H1 (cell line): ENCODE measurements at regions not wholly inside any gene's neighbourhood (a gene's known extent, or its start where the extent isn't known, plus 50 kb on each side); places are given as distances from the start of the nearest gene placed in this dataset.

Source experiments
- CTCF ChIA-PET: fragments of 300-600 bp; sonication (Branson Sonifier 250); formaldehyde crosslinking; loops from one replicate; lab custom pipeline; 2021; ENCODE audit not compliant: partially characterized antibody; lab: Charles Lee
- POLR2A ChIA-PET: fragments of 300-600 bp; sonication (Branson Sonifier 250); formaldehyde crosslinking; loops from one replicate; lab custom pipeline; 2021; ENCODE audit warnings: inconsistent platforms; ENCODE audit not compliant: partially characterized antibody; lab: Charles Lee
- DNase-seq, 2 experiments: peaks; one replicate each; pipeline versions ENCODE4 v3.0.0 to v3.0.0-alpha.2; 2010 to 2022; ENCODE audit warnings: low spot score in 2 of 2, low read depth in 1 of 2, mixed read lengths in 1 of 2
- FAIRE-seq: peaks from 2 replicates; lab custom pipeline; 2011; peaks lifted over from hg19 to GRCh38; lab: Jason Lieb, UNC
- H2AFZ ChIP-seq: 2 replicates; pipeline ENCODE4 v1.8.1; 2012; ENCODE audit warnings: low read length, inconsistent platforms
- H2AK5ac ChIP-seq: 2 replicates; pipeline ENCODE4 v1.6.1; 2013; ENCODE audit warnings: low read depth, low read length
- H2BK120ac ChIP-seq: replicated peaks from 2 replicates; pipeline ENCODE3; 2013; ENCODE audit warnings: low read depth, low read length, inconsistent platforms
- H2BK12ac ChIP-seq: 2 replicates; pipeline ENCODE4 v1.6.1; 2013; ENCODE audit warnings: low read depth, low read length
- H2BK15ac ChIP-seq: 2 replicates; pipeline ENCODE4 v1.6.1; 2013; ENCODE audit warnings: low read length
- H2BK20ac ChIP-seq: 2 replicates; pipeline ENCODE4 v1.6.1; 2013; ENCODE audit warnings: low read length
- H2BK5ac ChIP-seq: 2 replicates; pipeline ENCODE4 v1.6.1; 2013; ENCODE audit warnings: low read depth, low read length
- H3K14ac ChIP-seq: 2 replicates; pipeline ENCODE4 v1.6.1; 2013; ENCODE audit warnings: inconsistent platforms; ENCODE audit not compliant: insufficient read length
- H3K18ac ChIP-seq: 2 replicates; pipeline ENCODE4 v1.6.1; 2013; ENCODE audit warnings: low read length; ENCODE audit errors: extremely low read depth
- H3K23ac ChIP-seq: 2 replicates; pipeline ENCODE4 v1.6.1; 2013; ENCODE audit warnings: inconsistent platforms; ENCODE audit not compliant: insufficient read length
- H3K23me2 ChIP-seq: 2 replicates; pipeline ENCODE4 v1.6.1; 2013; ENCODE audit warnings: low read depth, low read length
- H3K27ac ChIP-seq: 2 replicates; pipeline ENCODE4 v1.6.1; 2011; ENCODE audit warnings: low read depth, low read length, inconsistent platforms
- H3K27me3 ChIP-seq, 4 experiments: replicated peaks in 1 of 4; 1 replicate in 1 of 4; 2 replicates in 3 of 4; pipeline versions ENCODE4 v1.6.1 to v1.8.1; 2011 to 2013; ENCODE audit warnings: low read length in 3 of 4, mild to moderate bottlenecking in 3 of 4, inconsistent platforms in 2 of 4, mixed read lengths in 2 of 4, moderate library complexity in 1 of 4; ENCODE audit not compliant: control insufficient read depth in 3 of 4, insufficient read depth in 3 of 4; ENCODE audit errors: extremely low read depth in 1 of 4
- H3K36me3 ChIP-seq, 4 experiments: 2 replicates each; pipeline versions ENCODE4 v1.6.1 to v1.8.1; 2011 to 2013; ENCODE audit warnings: mild to moderate bottlenecking in 4 of 4, low read length in 3 of 4, moderate library complexity in 2 of 4, control low read depth in 1 of 4, inconsistent platforms in 1 of 4; ENCODE audit not compliant: insufficient read depth in 4 of 4, control insufficient read depth in 2 of 4
- H3K4ac ChIP-seq: replicated peaks from 2 replicates; pipeline ENCODE3; 2013; ENCODE audit warnings: low read length, low read depth, mixed read lengths, inconsistent platforms; ENCODE audit not compliant: insufficient read length
- H3K4me1 ChIP-seq, 4 experiments: replicated peaks in 1 of 4; 1 replicate in 1 of 4; 2 replicates in 3 of 4; pipeline versions ENCODE4 v1.6.1 to v1.8.1; 2011 to 2013; ENCODE audit warnings: low read length in 3 of 4, inconsistent platforms in 2 of 4, mixed read lengths in 1 of 4; ENCODE audit not compliant: insufficient read depth in 4 of 4, control insufficient read depth in 3 of 4
- H3K4me2 ChIP-seq, 2 experiments: 2 replicates each; pipeline versions ENCODE4 v1.6.1 to v1.8.1; 2011 to 2013; ENCODE audit warnings: low read depth in 2 of 2, low read length in 2 of 2, control low read depth in 1 of 2, inconsistent platforms in 1 of 2, mild to moderate bottlenecking in 1 of 2; ENCODE audit not compliant: insufficient read depth in 1 of 2
- H3K4me3 ChIP-seq, 4 experiments: fragments of 200-600, 300-600 bp in 1 of 4; sonication (generic), shearing (Covaris generic), sonication (Bioruptor Twin) in 1 of 4; 2 replicates each; pipeline versions ENCODE4 v1.5.1 to v1.8.1; 2011 to 2016; ENCODE audit warnings: low read length in 4 of 4, low read depth in 3 of 4, control low read depth in 2 of 4, inconsistent platforms in 2 of 4, mild to moderate bottlenecking in 2 of 4, mixed read lengths in 1 of 4, moderate library complexity in 1 of 4; ENCODE audit not compliant: insufficient read depth in 2 of 4; ENCODE audit errors: extremely low read depth in 1 of 4
- H3K56ac ChIP-seq: replicated peaks from 2 replicates; pipeline ENCODE3; 2013; ENCODE audit warnings: low read depth, mild to moderate bottlenecking, mixed read lengths, low read length, inconsistent platforms; ENCODE audit not compliant: insufficient read length
- H3K79me1 ChIP-seq: 2 replicates; pipeline ENCODE4 v1.6.1; 2013; ENCODE audit warnings: low read depth, low read length, control low read depth
- H3K79me2 ChIP-seq, 2 experiments: 2 replicates each; pipeline versions ENCODE4 v1.6.1 to v1.8.1; 2012 to 2013; ENCODE audit warnings: low read length in 2 of 2, mild to moderate bottlenecking in 2 of 2, inconsistent platforms in 1 of 2; ENCODE audit not compliant: insufficient read depth in 2 of 2, control insufficient read depth in 1 of 2
- H3K9ac ChIP-seq, 4 experiments: replicated peaks in 1 of 4; 1 replicate in 1 of 4; 2 replicates in 3 of 4; pipeline versions ENCODE4 v1.6.1 to v1.8.1; 2011 to 2013; ENCODE audit warnings: low read depth in 3 of 4, low read length in 3 of 4, control low read depth in 2 of 4, mild to moderate bottlenecking in 2 of 4, moderate library complexity in 2 of 4, inconsistent platforms in 1 of 4; ENCODE audit errors: extremely low read depth in 1 of 4
- H3K9me3 ChIP-seq, 2 experiments: 2 replicates each; pipeline versions ENCODE4 v1.6.1 to v1.8.1; 2012 to 2013; ENCODE audit warnings: mild to moderate bottlenecking in 2 of 2, moderate library complexity in 2 of 2, control low read depth in 1 of 2, inconsistent platforms in 1 of 2, low read depth in 1 of 2, low read length in 1 of 2, mixed read lengths in 1 of 2; ENCODE audit not compliant: insufficient read depth in 2 of 2
- H4K20me1 ChIP-seq, 2 experiments: replicated peaks in 1 of 2; 2 replicates each; pipeline versions ENCODE3 to v1.8.1; 2011 to 2013; ENCODE audit warnings: inconsistent platforms in 2 of 2, low read length in 2 of 2, mild to moderate bottlenecking in 1 of 2; ENCODE audit not compliant: insufficient read depth in 2 of 2, control insufficient read depth in 1 of 2
- H4K5ac ChIP-seq: 2 replicates; pipeline ENCODE4 v1.6.1; 2013; ENCODE audit warnings: low read length, low read depth, mixed read lengths, inconsistent platforms; ENCODE audit not compliant: insufficient read length
- H4K8ac ChIP-seq: 2 replicates; pipeline ENCODE4 v1.8.0; 2013; ENCODE audit warnings: mild to moderate bottlenecking, moderate library complexity, low read length, inconsistent platforms; ENCODE audit not compliant: insufficient read depth; ENCODE audit errors: extremely low read depth
- H4K91ac ChIP-seq: replicated peaks from 2 replicates; pipeline ENCODE3; 2013; ENCODE audit warnings: low read length, mixed read lengths, inconsistent platforms; ENCODE audit not compliant: insufficient read length
- ATF2 ChIP-seq: IDR thresholded peaks from 2 replicates; pipeline ENCODE4 v1.6.1; 2012; ENCODE audit warnings: low read length, inconsistent platforms
- CHD2 ChIP-seq: IDR thresholded peaks from 2 replicates; pipeline ENCODE4 v1.6.1; 2012; ENCODE audit warnings: low read length, improper control_type of control experiment
- CTBP2 ChIP-seq: IDR thresholded peaks from 2 replicates; pipeline ENCODE4 v1.7.0; 2011; ENCODE audit warnings: borderline replicate concordance, mild to moderate bottlenecking, moderate library complexity, mixed read lengths, low read length; ENCODE audit not compliant: insufficient read depth, insufficient read length
- KDM5A ChIP-seq: fragments of 200-600 bp; IDR thresholded peaks from 2 replicates; pipeline ENCODE4 v1.7.1; 2012; ENCODE audit warnings: mild to moderate bottlenecking, low read length, inconsistent platforms, mixed read lengths
- POLR2A ChIP-seq, 2 experiments: IDR thresholded peaks; 1 replicate in 1 of 2; 2 replicates in 1 of 2; pipeline ENCODE4 v1.6.1; 2011; ENCODE audit warnings: low read depth in 2 of 2, low read length in 2 of 2, mild to moderate bottlenecking in 2 of 2; ENCODE audit errors: control extremely low read depth in 1 of 2
- SIRT6 ChIP-seq: IDR thresholded peaks from one replicate; pipeline ENCODE4 v1.7.1; 2012; ENCODE audit warnings: low read length, inconsistent platforms
- SRF ChIP-seq: IDR thresholded peaks from 2 replicates; pipeline ENCODE4 v1.6.1; 2011; ENCODE audit warnings: mild to moderate bottlenecking, low read depth, low read length, moderate library complexity
- TEAD4 ChIP-seq: IDR thresholded peaks from 2 replicates; pipeline ENCODE4 v1.6.1; 2012; ENCODE audit warnings: low read depth, low read length, inconsistent platforms, mixed read lengths
- WGBS, 2 experiments: shearing (Covaris generic) in 1 of 2; methylation state at CpG; one replicate each; pipeline versions ENCODE4 v1.1.6 to v1.1.7; 2013 to 2015; ENCODE audit warnings: low lambda C conversion rate in 2 of 2, mixed read lengths in 2 of 2, inconsistent platforms in 1 of 2, low coverage in 1 of 2, missing lambda C conversion rate in 1 of 2; ENCODE audit not compliant: insufficient replicate concordance in 2 of 2, insufficient coverage in 1 of 2, insufficient read length in 1 of 2; ENCODE audit errors: extremely low coverage in 1 of 2, missing lambda C conversion rate in 1 of 2; 5-methylcytosine and 5-hydroxymethylcytosine counted together

- H3K27me3 ChIP-seq = no peaks in the 10 kb centered on the region
- no peak overlapping the region for H3K4me3 ChIP-seq
- H2BK120ac ChIP-seq = no peak overlapping the region
- H3K56ac ChIP-seq = no peak overlapping the region
- no peak for FAIRE-seq
- no peak overlapping the region for H4K8ac ChIP-seq
- POLR2A ChIA-PET = no interaction called here
- H2BK15ac ChIP-seq = no peak overlapping the region
- DNase-seq = no peak
- no peak overlapping the region for H3K4me2 ChIP-seq
- H2AK5ac ChIP-seq = no peak overlapping the region
- H4K5ac ChIP-seq = no peak overlapping the region
- H3K23ac ChIP-seq = no peak overlapping the region
- no peaks in the 10 kb centered on the region for H3K36me3 ChIP-seq
- no peaks in the 10 kb centered on the region for H3K9me3 ChIP-seq
- no peak overlapping the region for H3K18ac ChIP-seq
- no peak overlapping the region for H2BK5ac ChIP-seq
- no peak overlapping the region for H2AFZ ChIP-seq
- no peaks in the 10 kb centered on the region for H3K79me2 ChIP-seq
- H3K4ac ChIP-seq = no peak overlapping the region
- TF ChIP-seq SRF (no peak), POLR2A (IDR thresholded peaks at IDR 0.05; ENCODE audit: control extremely low read depth in 1 of 2, low read depth in 2 of 2, low read length in 2 of 2) (no peak), CHD2 (no peak), CTBP2 (no peak), KDM5A (no peak), ATF2 (no peak), SIRT6 (no peak), TEAD4 (no peak)
- TF ChIP-seq, all 59 proteins: peak for 0
- 86% methylated on average over 1 of the region's 1 CpG; no CpG with 5 or more reads in 1 of the 2 experiments for WGBS, 2 experiments
- no peak overlapping the region for H3K14ac ChIP-seq
- H4K20me1 ChIP-seq = peaks cover 0 to 3% of the 10 kb centered on the region in 2 experiments
- no peak overlapping the region for H2BK20ac ChIP-seq
- no peak overlapping the region for H4K91ac ChIP-seq
- no peak overlapping the region for H3K9ac ChIP-seq
- no peak overlapping the region for H2BK12ac ChIP-seq
- CTCF ChIA-PET = interaction anchor here (1.2 kb wide), 1 partner anchor 384 kb away, joined by 3 read pairs; no protein-coding TSS in a partner anchor
- no peaks in the 10 kb centered on the region for H3K4me1 ChIP-seq
- H3K27ac ChIP-seq = no peak overlapping the region
- H3K79me1 ChIP-seq = no peaks in the 10 kb centered on the region; the same call in 1 of the 2 replicates
- peaks cover 7% of the 10 kb centered on the region; the same call in 1 of the 2 replicates for H3K23me2 ChIP-seq
Measured at GRCh38 chr9:108245901-108246300, 609.9 kb downstream of the ACTL7B start.
